ENCODE measurements at regions not wholly inside any gene's neighbourhood (a gene's known extent, or its start where the extent isn't known, plus 50 kb on each side); places are given as distances from the start of the nearest gene placed in this dataset.

GRCh38 chr2:66984864-66985263 is 412.3 kb upstream of the ETAA1 start:
- TF ChIP-seq ETV6 (conservative IDR thresholded peaks at IDR 0.05 in 1 of 2, IDR thresholded peaks at IDR 0.05 in 1 of 2; ENCODE audit: borderline replicate concordance in 1 of 2, low read depth in 1 of 2): no peak
- TF ChIP-seq JUND (IDR thresholded peaks at IDR 0.05; ENCODE audit: low read depth, low read length): no peak
- TF ChIP-seq SREBF2 (IDR thresholded peaks at IDR 0.05; ENCODE audit: low read length): no peak
- TF ChIP-seq SP1 (IDR thresholded peaks at IDR 0.05; ENCODE audit: low read depth, low read length): no peak
- no peak for TF ChIP-seq POLR2A (IDR thresholded peaks at IDR 0.05; ENCODE audit: low read depth, low read length)
- no peak for TF ChIP-seq EP300 (IDR thresholded peaks at IDR 0.05; ENCODE audit: borderline replicate concordance in 1 of 2, control insufficient read depth in 1 of 2, low read depth in 2 of 2, low read length in 2 of 2)

Data from GM12878 (cell line).